ENCODE measurements at regions not wholly inside any gene's neighbourhood (a gene's known extent, or its start where the extent isn't known, plus 50 kb on each side); places are given as distances from the start of the nearest gene placed in this dataset.

- TF ChIP-seq, protein P1, sequence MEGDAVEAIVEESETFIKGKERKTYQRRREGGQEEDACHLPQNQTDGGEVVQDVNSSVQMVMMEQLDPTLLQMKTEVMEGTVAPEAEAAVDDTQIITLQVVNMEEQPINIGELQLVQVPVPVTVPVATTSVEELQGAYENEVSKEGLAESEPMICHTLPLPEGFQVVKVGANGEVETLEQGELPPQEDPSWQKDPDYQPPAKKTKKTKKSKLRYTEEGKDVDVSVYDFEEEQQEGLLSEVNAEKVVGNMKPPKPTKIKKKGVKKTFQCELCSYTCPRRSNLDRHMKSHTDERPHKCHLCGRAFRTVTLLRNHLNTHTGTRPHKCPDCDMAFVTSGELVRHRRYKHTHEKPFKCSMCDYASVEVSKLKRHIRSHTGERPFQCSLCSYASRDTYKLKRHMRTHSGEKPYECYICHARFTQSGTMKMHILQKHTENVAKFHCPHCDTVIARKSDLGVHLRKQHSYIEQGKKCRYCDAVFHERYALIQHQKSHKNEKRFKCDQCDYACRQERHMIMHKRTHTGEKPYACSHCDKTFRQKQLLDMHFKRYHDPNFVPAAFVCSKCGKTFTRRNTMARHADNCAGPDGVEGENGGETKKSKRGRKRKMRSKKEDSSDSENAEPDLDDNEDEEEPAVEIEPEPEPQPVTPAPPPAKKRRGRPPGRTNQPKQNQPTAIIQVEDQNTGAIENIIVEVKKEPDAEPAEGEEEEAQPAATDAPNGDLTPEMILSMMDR (IDR thresholded peaks at IDR 0.05; ENCODE audit: insufficient read depth, low read length), result no peak
- no peak for DNase-seq (ENCODE audit: low read depth)
- H3K4me3 ChIP-seq (ENCODE audit: low read depth, low read length), result no peak overlapping the region
Observed at GRCh38 chr1:69272684-69273083, 295.0 kb upstream of the LRRC7 start.

GRCh38 chr1:69278923-69279322 is 288.8 kb upstream of the LRRC7 start:
- DNase-seq (ENCODE audit: low read depth), result no peak
- H3K4me3 ChIP-seq (ENCODE audit: low read depth, low read length), result no peak overlapping the region
- TF ChIP-seq, protein P1 (IDR thresholded peaks at IDR 0.05; ENCODE audit: insufficient read depth, low read length), result no peak

DNA sequence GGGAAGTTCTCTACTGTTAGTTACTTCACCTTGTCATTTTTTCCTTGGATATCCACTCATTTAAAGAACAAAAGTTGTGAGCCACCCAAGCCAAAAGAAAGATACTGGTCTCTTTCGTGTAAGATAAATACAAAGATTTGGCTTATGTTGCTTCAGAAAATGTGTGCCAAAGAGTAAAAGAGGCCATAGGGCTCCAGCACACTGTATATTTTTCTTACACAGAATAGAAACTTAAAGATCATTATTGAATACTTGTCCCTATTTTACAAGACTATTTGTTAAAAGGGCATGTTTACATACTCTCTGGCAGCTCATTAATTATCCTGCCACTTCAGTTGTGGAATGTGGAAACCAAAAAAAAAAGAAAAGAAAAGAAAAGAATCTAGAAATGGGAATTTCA is 284.2 kb upstream of the LRRC7 start:
- H3K4me3 ChIP-seq (ENCODE audit: low read depth, low read length), result no peak overlapping the region
- DNase-seq (ENCODE audit: low read depth), result no peak
- TF ChIP-seq, protein P1 (IDR thresholded peaks at IDR 0.05; ENCODE audit: insufficient read depth, low read length), result no peak

DNA sequence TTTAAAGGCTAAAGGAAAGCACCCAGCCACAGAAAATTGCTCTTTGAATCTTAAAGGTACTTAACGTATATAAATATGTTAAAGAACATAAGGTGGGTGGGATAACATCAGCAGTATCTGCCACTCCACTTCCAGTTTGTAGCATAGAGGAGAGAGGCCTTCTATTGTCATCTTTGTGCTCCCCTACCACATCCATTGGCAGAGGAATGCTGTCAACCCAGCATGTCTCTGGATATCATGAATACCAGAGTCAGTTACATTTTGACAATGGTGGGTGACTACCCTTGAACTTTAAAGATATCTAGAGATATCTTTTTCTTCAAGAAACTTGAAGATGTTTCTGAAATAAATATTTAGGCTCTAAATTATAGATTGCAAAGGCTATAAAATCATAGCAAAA is 283.2 kb upstream of the LRRC7 start:
- TF ChIP-seq, protein P1 (IDR thresholded peaks at IDR 0.05; ENCODE audit: insufficient read depth, low read length), result no peak
- H3K4me3 ChIP-seq (ENCODE audit: low read depth, low read length), result no peak overlapping the region
- no peak for DNase-seq (ENCODE audit: low read depth)

DNA sequence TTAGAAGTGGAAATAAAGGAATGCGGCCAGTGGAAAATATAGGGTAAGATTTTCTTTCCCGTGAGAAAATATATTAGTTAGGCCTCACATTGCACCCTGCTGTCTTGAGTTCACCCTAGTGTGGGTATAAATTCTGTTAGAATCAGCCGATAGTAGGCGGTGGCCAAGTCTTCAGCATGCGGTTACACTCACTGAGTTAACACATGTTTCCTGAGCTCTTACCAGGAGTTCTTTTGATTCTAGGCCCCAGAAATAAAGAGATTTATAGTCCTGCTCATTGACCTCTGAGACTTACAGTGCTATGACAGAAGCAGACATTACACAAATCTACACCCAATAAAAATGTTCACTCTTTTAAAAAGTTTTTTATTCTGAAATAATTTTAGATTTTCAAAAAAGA is 279.3 kb upstream of the LRRC7 start:
- TF ChIP-seq, protein P1 (IDR thresholded peaks at IDR 0.05; ENCODE audit: insufficient read depth, low read length), result no peak
- no peak overlapping the region for H3K4me3 ChIP-seq (ENCODE audit: low read depth, low read length)
- no peak for DNase-seq (ENCODE audit: low read depth)

DNA sequence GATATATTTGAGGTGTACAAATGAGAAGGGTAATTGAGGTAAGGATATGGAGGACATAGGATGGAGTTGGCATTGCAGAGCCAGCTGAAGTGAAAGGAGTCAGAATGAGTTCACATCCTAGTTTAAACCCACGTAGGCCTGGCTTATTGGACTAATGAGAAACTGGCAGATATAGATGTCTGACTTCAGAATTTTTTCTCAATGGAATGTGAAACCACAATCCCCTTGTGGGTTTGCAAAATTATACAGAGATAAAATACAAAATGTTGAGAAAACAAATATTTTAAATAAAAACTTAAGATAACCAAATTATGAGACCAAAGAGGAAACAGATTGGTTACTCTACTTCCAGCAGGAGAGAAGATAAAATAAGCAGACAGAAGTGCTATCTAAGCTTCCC is 277.4 kb upstream of the LRRC7 start:
- H3K4me3 ChIP-seq (ENCODE audit: low read depth, low read length), result no peak overlapping the region
- DNase-seq (ENCODE audit: low read depth), result peak; percentile 32
- TF ChIP-seq, protein P1 (IDR thresholded peaks at IDR 0.05; ENCODE audit: insufficient read depth, low read length), result no peak

GRCh38 chr1:69291541-69291940 is 276.2 kb upstream of the LRRC7 start:
- H3K4me3 ChIP-seq (ENCODE audit: low read depth, low read length), result no peak overlapping the region
- no peak for DNase-seq (ENCODE audit: low read depth)
- TF ChIP-seq, protein P1 (IDR thresholded peaks at IDR 0.05; ENCODE audit: insufficient read depth, low read length), result no peak
